ENCODE measurements at regions not wholly inside any gene's neighbourhood (a gene's known extent, or its start where the extent isn't known, plus 50 kb on each side); places are given as distances from the start of the nearest gene placed in this dataset.

DNA sequence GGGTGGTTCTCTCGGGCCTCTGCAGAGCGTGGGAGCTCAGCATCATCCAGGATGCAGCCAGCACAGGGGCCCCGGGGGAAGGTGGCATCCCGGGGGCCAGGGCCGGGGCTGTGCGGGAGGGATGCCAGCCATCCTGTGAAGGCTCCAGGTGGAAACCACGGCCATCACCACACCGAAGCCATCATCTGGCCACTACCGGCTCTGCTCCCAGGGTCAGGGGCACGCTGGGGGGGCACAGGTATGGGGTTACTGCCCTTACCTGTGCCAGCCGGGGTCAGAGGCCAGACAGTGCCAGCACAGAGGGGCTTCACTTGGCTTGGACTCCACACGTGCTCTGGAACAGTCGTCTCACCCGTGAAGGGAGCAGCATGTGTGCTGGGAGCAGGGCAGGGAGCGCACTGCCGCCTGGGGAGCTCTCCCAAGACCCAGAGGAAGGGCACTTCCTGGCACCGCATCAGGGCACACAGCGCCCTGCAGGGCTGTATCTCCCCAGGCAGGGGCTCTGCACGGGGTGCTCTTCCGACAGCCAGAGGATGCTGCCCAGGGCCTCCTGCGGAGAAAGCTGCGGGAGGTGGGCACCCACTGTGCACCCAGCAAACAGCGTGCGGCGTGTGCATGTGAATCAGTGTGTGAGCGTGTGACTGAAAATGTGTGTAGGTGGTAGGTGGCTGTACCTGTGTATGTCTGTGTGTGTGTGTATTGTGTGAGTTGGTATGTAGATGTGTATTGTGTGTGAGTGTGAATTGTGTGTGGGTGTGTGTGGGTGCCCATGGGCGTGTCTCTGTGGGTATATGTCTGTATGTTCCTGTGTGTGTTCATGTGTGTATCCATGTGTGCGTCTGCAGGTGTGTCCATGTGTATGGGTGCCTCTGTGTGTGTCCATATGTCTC, 75.0 kb downstream of the PTGR3 start:
- no peak for DNase-seq
- intact Hi-C loops (cut with DNase I), result no loop called here
- WGBS, 3 donors, result 88 to 92% (median 90%) methylated on average over 26 to 28 of the region's 28 CpGs
- no peak overlapping the region for H3K4me3 ChIP-seq
- no peaks in the 10 kb centered on the region for H3K9me3 ChIP-seq
- no peaks in the 10 kb centered on the region for H3K36me3 ChIP-seq
- TF ChIP-seq CTCF (IDR thresholded peaks at IDR 0.05), result no peak
- TF ChIP-seq POLR2A (IDR thresholded peaks at IDR 0.05), result no peak
- TF ChIP-seq EP300 (IDR thresholded peaks at IDR 0.05), result no peak
- H3K27ac ChIP-seq, result no peak overlapping the region
- H3K4me1 ChIP-seq (ENCODE audit: insufficient read depth), result no peaks in the 10 kb centered on the region
- H3K27me3 ChIP-seq, result no peaks in the 10 kb centered on the region

GRCh38 chr18:75132931-75133525, 75.9 kb downstream of the PTGR3 start:
- 82 to 92% (median 90%) methylated on average over 13 of the region's 13 CpGs for WGBS, 3 donors
- no peak for DNase-seq
- no peaks in the 10 kb centered on the region for H3K9me3 ChIP-seq
- no peak for TF ChIP-seq POLR2A (IDR thresholded peaks at IDR 0.05)
- TF ChIP-seq EP300 (IDR thresholded peaks at IDR 0.05), result no peak
- TF ChIP-seq CTCF (IDR thresholded peaks at IDR 0.05), result no peak
- no peaks in the 10 kb centered on the region for H3K27me3 ChIP-seq
- intact Hi-C loops (cut with DNase I), result no loop called here
- H3K36me3 ChIP-seq, result no peaks in the 10 kb centered on the region
- no peaks in the 10 kb centered on the region for H3K4me1 ChIP-seq (ENCODE audit: insufficient read depth)
- H3K4me3 ChIP-seq, result no peak overlapping the region
- H3K27ac ChIP-seq, result no peak overlapping the region

DNA sequence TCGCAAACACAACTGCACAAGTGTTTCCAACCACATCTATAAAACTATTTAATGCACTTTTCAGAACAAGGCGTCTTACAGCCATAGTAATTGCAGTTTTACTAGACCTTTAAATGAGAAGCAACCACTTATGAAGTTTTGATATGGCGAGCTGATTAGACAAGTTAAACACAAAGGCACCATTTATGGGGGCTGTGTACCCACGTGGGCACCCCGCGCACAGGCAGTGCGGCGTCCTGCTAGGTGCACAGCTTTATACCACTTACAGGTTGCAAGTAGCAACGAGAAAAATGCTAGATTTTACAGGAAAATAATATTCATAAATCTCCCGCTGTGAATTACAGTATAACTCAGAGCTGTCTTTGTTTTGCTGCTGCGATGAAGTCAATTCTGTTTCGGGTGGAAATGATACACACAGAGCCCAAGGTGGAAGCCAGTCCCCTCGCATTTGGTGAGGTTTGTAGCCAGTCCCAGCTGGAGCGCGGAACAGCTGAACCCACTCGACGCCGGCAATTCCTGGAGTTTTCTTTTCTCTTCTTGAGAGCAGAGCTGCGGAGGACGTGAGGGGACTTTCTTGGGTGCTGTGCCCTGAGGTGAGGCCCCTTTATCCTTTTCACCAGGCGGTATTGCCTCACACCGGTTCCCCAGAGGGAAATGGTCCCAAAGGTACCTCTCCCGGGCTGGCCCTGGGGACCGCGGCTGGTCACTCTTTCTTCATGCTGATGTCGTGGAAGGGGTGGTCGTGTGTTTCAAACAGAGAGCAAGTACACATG, 76.7 kb downstream of the PTGR3 start:
- Histone ChIP-seq H3K4me1 (ENCODE audit: insufficient read depth) (no peaks in the 10 kb centered on the region), H3K27me3 (no peaks in the 10 kb centered on the region), H3K36me3 (no peaks in the 10 kb centered on the region), H3K9me3 (no peaks in the 10 kb centered on the region), H3K4me3 (no peak overlapping the region), H3K27ac (no peak overlapping the region)
- intact Hi-C loops (cut with DNase I), result no loop called here
- 95 to 97% (median 96%) methylated on average over 27 of the region's 27 CpGs for WGBS, 3 donors
- TF ChIP-seq POLR2A (IDR thresholded peaks at IDR 0.05), result no peak
- no peak for TF ChIP-seq CTCF (IDR thresholded peaks at IDR 0.05)
- no peak for TF ChIP-seq EP300 (IDR thresholded peaks at IDR 0.05)
- DNase-seq, result no peak

- DNase-seq, result no peak
- WGBS, 3 donors, result 11 to 27% (median 13%) methylated on average over 20 of the region's 20 CpGs
- Histone ChIP-seq H3K4me1 (ENCODE audit: insufficient read depth) (no peaks in the 10 kb centered on the region), H3K36me3 (no peaks in the 10 kb centered on the region), H3K4me3 (peak overlapping the region; percentile 1), H3K9me3 (no peaks in the 10 kb centered on the region), H3K27me3 (no peaks in the 10 kb centered on the region), H3K27ac (no peak overlapping the region)
- TF ChIP-seq EP300 (IDR thresholded peaks at IDR 0.05), result no peak
- TF ChIP-seq POLR2A (IDR thresholded peaks at IDR 0.05), result no peak
- no peak for TF ChIP-seq CTCF (IDR thresholded peaks at IDR 0.05)
- intact Hi-C loops (cut with DNase I), result no loop called here
Observed at GRCh38 chr18:75131381-75132000, 77.4 kb downstream of the PTGR3 start.
